ENCODE measurements at regions not wholly inside any gene's neighbourhood (a gene's known extent, or its start where the extent isn't known, plus 50 kb on each side); places are given as distances from the start of the nearest gene placed in this dataset.

DNA sequence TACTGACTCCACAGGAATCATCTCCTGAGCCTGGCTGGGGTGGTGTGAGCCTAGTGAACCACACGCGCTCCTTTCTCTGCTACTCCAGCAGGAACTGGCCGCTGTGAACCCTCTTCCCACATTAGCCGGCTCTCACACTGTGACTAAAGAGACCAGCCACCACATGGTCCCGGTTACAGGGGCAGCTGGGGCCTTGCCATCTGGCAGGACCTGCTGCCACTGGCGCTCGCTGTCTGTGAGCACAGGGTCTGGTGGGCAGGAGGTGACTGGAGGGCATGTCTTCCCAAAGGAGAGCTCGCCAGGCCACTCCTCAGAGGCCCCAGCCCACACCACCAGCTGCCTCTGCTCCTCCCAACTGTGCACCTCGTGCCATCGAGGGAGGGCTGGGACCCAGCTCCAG is 99.3 kb downstream of the SINHCAF start:
- TF ChIP-seq, protein P1, sequence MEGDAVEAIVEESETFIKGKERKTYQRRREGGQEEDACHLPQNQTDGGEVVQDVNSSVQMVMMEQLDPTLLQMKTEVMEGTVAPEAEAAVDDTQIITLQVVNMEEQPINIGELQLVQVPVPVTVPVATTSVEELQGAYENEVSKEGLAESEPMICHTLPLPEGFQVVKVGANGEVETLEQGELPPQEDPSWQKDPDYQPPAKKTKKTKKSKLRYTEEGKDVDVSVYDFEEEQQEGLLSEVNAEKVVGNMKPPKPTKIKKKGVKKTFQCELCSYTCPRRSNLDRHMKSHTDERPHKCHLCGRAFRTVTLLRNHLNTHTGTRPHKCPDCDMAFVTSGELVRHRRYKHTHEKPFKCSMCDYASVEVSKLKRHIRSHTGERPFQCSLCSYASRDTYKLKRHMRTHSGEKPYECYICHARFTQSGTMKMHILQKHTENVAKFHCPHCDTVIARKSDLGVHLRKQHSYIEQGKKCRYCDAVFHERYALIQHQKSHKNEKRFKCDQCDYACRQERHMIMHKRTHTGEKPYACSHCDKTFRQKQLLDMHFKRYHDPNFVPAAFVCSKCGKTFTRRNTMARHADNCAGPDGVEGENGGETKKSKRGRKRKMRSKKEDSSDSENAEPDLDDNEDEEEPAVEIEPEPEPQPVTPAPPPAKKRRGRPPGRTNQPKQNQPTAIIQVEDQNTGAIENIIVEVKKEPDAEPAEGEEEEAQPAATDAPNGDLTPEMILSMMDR (IDR thresholded peaks at IDR 0.05) = no peak
- TF ChIP-seq TCF7L2 (IDR thresholded peaks at IDR 0.05; ENCODE audit: low read depth, low read length) = no peak
